B cell (primary cell): ENCODE measurements at regions not wholly inside any gene's neighbourhood (a gene's known extent, or its start where the extent isn't known, plus 50 kb on each side); places are given as distances from the start of the nearest gene placed in this dataset.

Experiments
- ATAC-seq: fragments of 200-7000 bp; cut with Tn5 transposase; one replicate; pipeline ENCODE4 v1.10.0; 2021; ENCODE audit warnings: low read depth, mild to moderate bottlenecking, moderate number of reproducible peaks, moderate library complexity
- CTCF ChIA-PET: fragments of 350-600 bp; sonication (Branson Sonifier 250); formaldehyde crosslinking; loops from one replicate; lab custom pipeline; 2021; ENCODE audit warnings: antibody characterized with exemption, inconsistent platforms; lab: Charles Lee
- POLR2A ChIA-PET: fragments of 350-600 bp; sonication (Branson Sonifier 250); formaldehyde crosslinking; loops from one replicate; lab custom pipeline; 2021; ENCODE audit warnings: antibody characterized with exemption; lab: Charles Lee
- DNase-seq: peaks from one replicate; pipeline ENCODE4 v3.0.0; 2013
- H2AFZ ChIP-seq: 2 replicates; pipeline ENCODE4 v1.6.1; 2012; ENCODE audit warnings: mild to moderate bottlenecking, low read depth, low read length; ENCODE audit not compliant: insufficient read depth, poor library complexity, severe bottlenecking
- H3K27ac ChIP-seq, 2 donors: 1 replicate in 1 of 2; 2 replicates in 1 of 2; pipeline ENCODE4 v1.5.1; 2012 to 2013; ENCODE audit warnings: low read length in 2 of 2, mild to moderate bottlenecking in 2 of 2, moderate library complexity in 1 of 2
- H3K27me3 ChIP-seq, 4 experiments: fragments of 200-600 bp in 1 of 4; sonication (generic) in 1 of 4; replicated peaks in 1 of 4; 1 replicate in 2 of 4; 2 replicates in 2 of 4; pipeline versions ENCODE4 v1.6.1 to v1.7.0; 2013 to 2016; ENCODE audit warnings: low read length in 3 of 4, mild to moderate bottlenecking in 2 of 4, mixed read lengths in 1 of 4, moderate library complexity in 1 of 4; ENCODE audit not compliant: insufficient read depth in 4 of 4, control insufficient read depth in 3 of 4; ENCODE audit errors: control extremely low read depth in 1 of 4
- H3K36me3 ChIP-seq, 2 experiments: replicated peaks in 1 of 2; 1 replicate in 1 of 2; 2 replicates in 1 of 2; pipeline versions ENCODE4 v1.6.1 to v1.7.1; 2013; ENCODE audit warnings: low read length in 1 of 2; ENCODE audit not compliant: insufficient read depth in 2 of 2, control insufficient read depth in 1 of 2; ENCODE audit errors: control extremely low read depth in 1 of 2, extremely low read depth in 1 of 2
- H3K4me1 ChIP-seq, 2 donors: fragments of 200-600 bp in 1 of 2; sonication (generic) in 1 of 2; 1 replicate in 1 of 2; 2 replicates in 1 of 2; pipeline versions ENCODE4 v1.5.1 to v1.6.1; 2013 to 2017; ENCODE audit warnings: low read length in 2 of 2; ENCODE audit not compliant: control insufficient read depth in 2 of 2, insufficient read depth in 2 of 2
- H3K4me2 ChIP-seq: replicated peaks from 2 replicates; pipeline ENCODE3; 2012; ENCODE audit warnings: mild to moderate bottlenecking, low read depth, low read length; ENCODE audit not compliant: poor library complexity, severe bottlenecking
- H3K4me3 ChIP-seq, 5 experiments: fragments of 200-600 bp in 1 of 5; sonication (generic) in 1 of 5; 1 replicate in 3 of 5; 2 replicates in 2 of 5; pipeline versions ENCODE4 v1.5.1 to v1.7.0; 2011 to 2016; ENCODE audit warnings: low read length in 4 of 5, mild to moderate bottlenecking in 4 of 5, low read depth in 2 of 5, control low read depth in 1 of 5, moderate library complexity in 1 of 5; ENCODE audit not compliant: insufficient read depth in 1 of 5; ENCODE audit errors: control extremely low read depth in 1 of 5, extremely low read depth in 1 of 5
- H3K79me2 ChIP-seq: fragments of 200-600 bp; sonication (generic); one replicate; pipeline ENCODE4 v1.6.0; 2016; ENCODE audit warnings: low read length; ENCODE audit not compliant: control insufficient read depth, insufficient read depth
- H3K9ac ChIP-seq: fragments of 200-600 bp; sonication (generic); 2 replicates; pipeline ENCODE4 v1.6.1; 2017; ENCODE audit warnings: mild to moderate bottlenecking, low read length, moderate library complexity
- H3K9me3 ChIP-seq, 3 donors: one replicate each; pipeline versions ENCODE4 v1.6.1 to v1.7.1; 2013; ENCODE audit warnings: low read length in 2 of 3; ENCODE audit not compliant: control insufficient read depth in 2 of 3, insufficient read depth in 1 of 3; ENCODE audit errors: control extremely low read depth in 1 of 3
- H4K20me1 ChIP-seq: 2 replicates; pipeline ENCODE4 v1.6.0; 2012; ENCODE audit warnings: mild to moderate bottlenecking, low read length; ENCODE audit not compliant: insufficient read depth, control insufficient read depth, poor library complexity, severe bottlenecking
- H3K27ac Mint-ChIP-seq: one replicate; pipeline ENCODE4 v1.8.0; 2021; ENCODE audit warnings: mixed read lengths
- H3K27me3 Mint-ChIP-seq: one replicate; pipeline ENCODE4 v1.8.0; 2021; ENCODE audit warnings: mixed read lengths
- H3K4me1 Mint-ChIP-seq: one replicate; pipeline ENCODE4 v1.8.0; 2021; ENCODE audit warnings: mixed read lengths
- H3K4me3 Mint-ChIP-seq: one replicate; pipeline ENCODE4 v1.8.0; 2021; ENCODE audit warnings: mixed read lengths
- H3K9me3 Mint-ChIP-seq: one replicate; pipeline ENCODE4 v1.8.0; 2022; ENCODE audit warnings: mixed read lengths; ENCODE audit not compliant: insufficient read depth
- EZH2 ChIP-seq: IDR thresholded peaks from 2 replicates; pipeline ENCODE4 v1.6.1; 2012; ENCODE audit warnings: borderline replicate concordance, low read depth, mild to moderate bottlenecking, moderate library complexity, low read length; ENCODE audit not compliant: insufficient read depth, poor library complexity, severe bottlenecking
- WGBS: methylation state at CpG from one replicate; pipeline ENCODE4 v1.1.5; 2013; ENCODE audit warnings: missing lambda C conversion rate; ENCODE audit not compliant: insufficient coverage; 5-methylcytosine and 5-hydroxymethylcytosine counted together
- intact Hi-C: fragments of 100-400 bp; cut with micrococcal nuclease; formaldehyde crosslinking; loops from one replicate; pipeline ENCODE4 v1.10.0; 2022
- TF ChIP-seq, protein P1 (sequence below): fragments of 200-600 bp; IDR thresholded peaks from one replicate; pipeline ENCODE4 v1.8.0; 2022; ENCODE audit warnings: antibody characterized with exemption, mild to moderate bottlenecking

DNA sequence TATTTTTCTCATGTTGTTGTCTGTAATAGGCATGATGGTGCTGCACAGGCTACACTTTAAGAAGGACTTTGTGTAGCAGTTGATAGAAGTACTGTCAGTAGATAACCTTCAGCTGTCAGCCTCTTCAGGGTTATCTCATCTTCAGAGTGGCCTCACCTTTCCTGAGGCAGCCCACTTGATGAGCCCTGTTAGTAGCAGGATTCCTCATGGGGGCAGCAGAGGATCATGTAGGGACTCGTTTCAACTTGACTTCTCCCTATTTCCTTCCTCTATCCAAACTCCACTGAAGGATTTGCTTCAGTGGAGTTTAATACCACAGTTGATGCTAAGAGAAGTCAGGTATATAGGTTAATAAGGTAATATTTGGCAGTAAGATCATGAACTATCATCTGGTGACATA is 530.3 kb upstream of the FSIP2 start:
- Mint-ChIP-seq H3K9me3 (no peaks in the 10 kb centered on the region), H3K27ac (no peak overlapping the region), H3K27me3 (no peaks in the 10 kb centered on the region), H3K4me3 (no peak overlapping the region), H3K4me1 (no peaks in the 10 kb centered on the region)
- POLR2A ChIA-PET = no interaction called here
- H3K79me2 ChIP-seq = no peaks in the 10 kb centered on the region
- H3K36me3 ChIP-seq = no peaks in the 10 kb centered on the region
- H3K27me3 ChIP-seq = no peaks in the 10 kb centered on the region
- CTCF ChIA-PET = no interaction called here
- TF ChIP-seq, protein P1, sequence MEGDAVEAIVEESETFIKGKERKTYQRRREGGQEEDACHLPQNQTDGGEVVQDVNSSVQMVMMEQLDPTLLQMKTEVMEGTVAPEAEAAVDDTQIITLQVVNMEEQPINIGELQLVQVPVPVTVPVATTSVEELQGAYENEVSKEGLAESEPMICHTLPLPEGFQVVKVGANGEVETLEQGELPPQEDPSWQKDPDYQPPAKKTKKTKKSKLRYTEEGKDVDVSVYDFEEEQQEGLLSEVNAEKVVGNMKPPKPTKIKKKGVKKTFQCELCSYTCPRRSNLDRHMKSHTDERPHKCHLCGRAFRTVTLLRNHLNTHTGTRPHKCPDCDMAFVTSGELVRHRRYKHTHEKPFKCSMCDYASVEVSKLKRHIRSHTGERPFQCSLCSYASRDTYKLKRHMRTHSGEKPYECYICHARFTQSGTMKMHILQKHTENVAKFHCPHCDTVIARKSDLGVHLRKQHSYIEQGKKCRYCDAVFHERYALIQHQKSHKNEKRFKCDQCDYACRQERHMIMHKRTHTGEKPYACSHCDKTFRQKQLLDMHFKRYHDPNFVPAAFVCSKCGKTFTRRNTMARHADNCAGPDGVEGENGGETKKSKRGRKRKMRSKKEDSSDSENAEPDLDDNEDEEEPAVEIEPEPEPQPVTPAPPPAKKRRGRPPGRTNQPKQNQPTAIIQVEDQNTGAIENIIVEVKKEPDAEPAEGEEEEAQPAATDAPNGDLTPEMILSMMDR = no peak
- TF ChIP-seq EZH2 = no peak
- DNase-seq (no peak), ATAC-seq (no peak)
- H2AFZ ChIP-seq = no peak overlapping the region
- WGBS = no CpG with 5 or more reads among the region's 1 CpG
- no peaks in the 10 kb centered on the region for H4K20me1 ChIP-seq
- no peak overlapping the region for H3K4me3 ChIP-seq
- no peaks in the 10 kb centered on the region for H3K9me3 ChIP-seq
- H3K9ac ChIP-seq = no peak overlapping the region
- no peak overlapping the region for H3K27ac ChIP-seq
- intact Hi-C loops = no loop called here
- H3K4me2 ChIP-seq = no peak overlapping the region
- no peaks in the 10 kb centered on the region for H3K4me1 ChIP-seq

DNA sequence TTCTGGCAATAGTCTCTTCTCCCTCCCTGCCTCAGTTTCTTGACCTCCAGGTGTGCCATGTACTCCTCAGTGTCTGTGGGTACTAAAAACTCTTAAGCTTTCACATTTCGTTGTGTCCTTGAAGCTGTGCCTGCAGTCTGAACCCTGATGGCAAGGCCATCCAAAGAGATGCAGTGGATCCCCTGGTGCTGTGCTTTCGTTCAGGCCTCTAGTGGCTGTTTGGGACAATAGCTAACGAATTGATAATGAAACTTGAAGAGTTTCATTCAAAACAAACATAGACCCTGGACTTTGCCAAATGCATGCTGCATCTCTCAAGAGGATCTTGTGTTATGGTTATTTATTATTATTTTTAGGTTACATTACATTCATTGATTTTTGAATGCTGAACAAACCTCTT is 523.1 kb upstream of the FSIP2 start:
- WGBS = 89% methylated on average over 1 of the region's 3 CpGs
- TF ChIP-seq, protein P1 = no peak
- TF ChIP-seq EZH2 = no peak
- Mint-ChIP-seq H3K4me1 (no peaks in the 10 kb centered on the region), H3K4me3 (no peak overlapping the region), H3K27me3 (no peaks in the 10 kb centered on the region), H3K27ac (no peak overlapping the region), H3K9me3 (no peaks in the 10 kb centered on the region)
- no peak overlapping the region for H3K27ac ChIP-seq
- no peak overlapping the region for H3K4me3 ChIP-seq
- no peak overlapping the region for H2AFZ ChIP-seq
- ATAC-seq (no peak), DNase-seq (no peak)
- no peaks in the 10 kb centered on the region for H3K4me1 ChIP-seq
- H3K4me2 ChIP-seq = no peak overlapping the region
- H3K9me3 ChIP-seq = no peaks in the 10 kb centered on the region
- H3K9ac ChIP-seq = no peak overlapping the region
- no peaks in the 10 kb centered on the region for H3K27me3 ChIP-seq
- intact Hi-C loops = no loop called here
- no peaks in the 10 kb centered on the region for H4K20me1 ChIP-seq
- no peaks in the 10 kb centered on the region for H3K79me2 ChIP-seq
- ChIA-PET CTCF (no interaction called here), POLR2A (no interaction called here)
- H3K36me3 ChIP-seq = no peaks in the 10 kb centered on the region
